ENCODE measurements at regions not wholly inside any gene's neighbourhood (a gene's known extent, or its start where the extent isn't known, plus 50 kb on each side); places are given as distances from the start of the nearest gene placed in this dataset.

GRCh38 chr21:35311985-35312384 lies 262.9 kb upstream of the RUNX1 start:
- Histone ChIP-seq H4K20me1 (ENCODE audit: insufficient read depth, low read length) (no peaks in the 10 kb centered on the region), H3K36me3 (ENCODE audit: insufficient read depth, low read length) (no peaks in the 10 kb centered on the region), H3K9me2 (ENCODE audit: insufficient read depth, low read length) (no peaks in the 10 kb centered on the region), H3K27ac (ENCODE audit: low read depth, low read length, poor library complexity, severe bottlenecking) (no peak overlapping the region), H2AFZ (ENCODE audit: low read length) (no peak overlapping the region), H3K4me1 (ENCODE audit: insufficient read depth, low read length, poor library complexity, severe bottlenecking) (no peaks in the 10 kb centered on the region), H3K4me2 (ENCODE audit: low read length) (no peak overlapping the region), H3K9me3 (ENCODE audit: low read length) (no peaks in the 10 kb centered on the region), H3K79me2 (ENCODE audit: insufficient read depth, low read depth, low read length) (no peaks in the 10 kb centered on the region), H3K4me3 (ENCODE audit: low read depth, low read length, poor library complexity, severe bottlenecking) (no peak overlapping the region)
- CTCF ChIA-PET (ENCODE audit: unreplicated experiment), result no interaction called here
- intact Hi-C loops (cut with micrococcal nuclease; ENCODE audit: unreplicated experiment), result no loop called here
- TF ChIP-seq EZH2phosphoT487 (IDR thresholded peaks at IDR 0.05; ENCODE audit: borderline replicate concordance, low read depth, low read length), result no peak
- TF ChIP-seq, protein P1, sequence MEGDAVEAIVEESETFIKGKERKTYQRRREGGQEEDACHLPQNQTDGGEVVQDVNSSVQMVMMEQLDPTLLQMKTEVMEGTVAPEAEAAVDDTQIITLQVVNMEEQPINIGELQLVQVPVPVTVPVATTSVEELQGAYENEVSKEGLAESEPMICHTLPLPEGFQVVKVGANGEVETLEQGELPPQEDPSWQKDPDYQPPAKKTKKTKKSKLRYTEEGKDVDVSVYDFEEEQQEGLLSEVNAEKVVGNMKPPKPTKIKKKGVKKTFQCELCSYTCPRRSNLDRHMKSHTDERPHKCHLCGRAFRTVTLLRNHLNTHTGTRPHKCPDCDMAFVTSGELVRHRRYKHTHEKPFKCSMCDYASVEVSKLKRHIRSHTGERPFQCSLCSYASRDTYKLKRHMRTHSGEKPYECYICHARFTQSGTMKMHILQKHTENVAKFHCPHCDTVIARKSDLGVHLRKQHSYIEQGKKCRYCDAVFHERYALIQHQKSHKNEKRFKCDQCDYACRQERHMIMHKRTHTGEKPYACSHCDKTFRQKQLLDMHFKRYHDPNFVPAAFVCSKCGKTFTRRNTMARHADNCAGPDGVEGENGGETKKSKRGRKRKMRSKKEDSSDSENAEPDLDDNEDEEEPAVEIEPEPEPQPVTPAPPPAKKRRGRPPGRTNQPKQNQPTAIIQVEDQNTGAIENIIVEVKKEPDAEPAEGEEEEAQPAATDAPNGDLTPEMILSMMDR (conservative IDR thresholded peaks at IDR 0.05; ENCODE audit: low read length), result no peak
- no peak for DNase-seq (ENCODE audit: low spot score)
- no TSS peak for BruUV-seq (replicated peaks)
- POLR2A ChIA-PET, result interaction anchor here (1.5 kb wide), 1 partner anchor 19 kb away, joined by 4 read pairs; no protein-coding TSS in a partner anchor

- H3K9me3 ChIP-seq (ENCODE audit: low read length), result no peaks in the 10 kb centered on the region
- peaks cover 5% of the 10 kb centered on the region for H3K4me1 ChIP-seq (ENCODE audit: insufficient read depth, low read length, poor library complexity, severe bottlenecking)
- H3K4me2 ChIP-seq (ENCODE audit: low read length), result no peak overlapping the region
- no peak overlapping the region for H3K27ac ChIP-seq (ENCODE audit: low read depth, low read length, poor library complexity, severe bottlenecking)
- no TSS peak for BruUV-seq (replicated peaks)
- no peak for TF ChIP-seq EZH2phosphoT487 (IDR thresholded peaks at IDR 0.05; ENCODE audit: borderline replicate concordance, low read depth, low read length)
- TF ChIP-seq, protein P1 (conservative IDR thresholded peaks at IDR 0.05; ENCODE audit: low read length), result no peak
- ChIA-PET POLR2A (interaction anchor here (1.3 kb wide), 1 partner anchor 9 kb away, joined by 3 read pairs; no protein-coding TSS in a partner anchor), CTCF (ENCODE audit: unreplicated experiment) (no interaction called here)
- H2AFZ ChIP-seq (ENCODE audit: low read length), result no peak overlapping the region
- no peak overlapping the region for H3K4me3 ChIP-seq (ENCODE audit: low read depth, low read length, poor library complexity, severe bottlenecking)
- intact Hi-C loops (cut with micrococcal nuclease; ENCODE audit: unreplicated experiment), result no loop called here
- DNase-seq (ENCODE audit: low spot score), result no peak
- H3K36me3 ChIP-seq (ENCODE audit: insufficient read depth, low read length), result no peaks in the 10 kb centered on the region
- no peaks in the 10 kb centered on the region for H3K9me2 ChIP-seq (ENCODE audit: insufficient read depth, low read length)
- no peaks in the 10 kb centered on the region for H3K79me2 ChIP-seq (ENCODE audit: insufficient read depth, low read depth, low read length)
- H4K20me1 ChIP-seq (ENCODE audit: insufficient read depth, low read length), result no peaks in the 10 kb centered on the region
These were observed 260.2 kb upstream of the RUNX1 start for GRCh38 chr21:35309316-35309715.

DNA sequence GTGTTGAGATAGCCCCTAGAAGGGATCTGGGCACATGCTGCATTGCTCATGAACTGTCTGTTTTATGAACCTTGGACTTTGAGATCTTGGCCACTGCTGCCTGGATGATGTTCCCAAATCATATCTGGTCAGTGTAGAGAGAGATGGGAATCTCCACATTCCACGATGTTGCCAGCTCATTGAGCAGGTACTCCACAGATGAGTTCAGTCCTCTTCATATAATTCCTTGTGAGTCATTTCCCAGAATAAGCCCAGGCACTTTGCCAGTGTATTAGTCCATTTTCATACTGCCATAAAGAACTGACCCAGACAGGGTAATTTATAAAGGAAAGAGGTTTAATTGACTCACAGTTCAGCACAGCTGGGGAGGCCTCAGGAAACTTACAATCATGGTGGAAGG lies 254.0 kb upstream of the RUNX1 start:
- BruUV-seq (replicated peaks), result no TSS peak
- intact Hi-C loops (cut with micrococcal nuclease; ENCODE audit: unreplicated experiment), result no loop called here

More for the DNA sequence above, 254.0 kb upstream of the RUNX1 start:
- no peak overlapping the region for H3K4me2 ChIP-seq (ENCODE audit: low read length)
- H2AFZ ChIP-seq (ENCODE audit: low read length), result no peak overlapping the region
- H3K36me3 ChIP-seq (ENCODE audit: insufficient read depth, low read length), result no peaks in the 10 kb centered on the region
- H3K79me2 ChIP-seq (ENCODE audit: insufficient read depth, low read depth, low read length), result no peaks in the 10 kb centered on the region
- H3K4me1 ChIP-seq (ENCODE audit: insufficient read depth, low read length, poor library complexity, severe bottlenecking), result peaks cover 5% of the 10 kb centered on the region
- H4K20me1 ChIP-seq (ENCODE audit: insufficient read depth, low read length), result no peaks in the 10 kb centered on the region
- ChIA-PET POLR2A (no interaction called here), CTCF (ENCODE audit: unreplicated experiment) (no interaction called here)
- no peaks in the 10 kb centered on the region for H3K9me3 ChIP-seq (ENCODE audit: low read length)
- no peak overlapping the region for H3K27ac ChIP-seq (ENCODE audit: low read depth, low read length, poor library complexity, severe bottlenecking)
- H3K9me2 ChIP-seq (ENCODE audit: insufficient read depth, low read length), result no peaks in the 10 kb centered on the region
- no peak overlapping the region for H3K4me3 ChIP-seq (ENCODE audit: low read depth, low read length, poor library complexity, severe bottlenecking)
- no peak for TF ChIP-seq EZH2phosphoT487 (IDR thresholded peaks at IDR 0.05; ENCODE audit: borderline replicate concordance, low read depth, low read length)
- no peak for DNase-seq (ENCODE audit: low spot score)

Data from OCI-LY7 (cell line).